GM08714 (cell line): ENCODE measurements at regions not wholly inside any gene's neighbourhood (a gene's known extent, or its start where the extent isn't known, plus 50 kb on each side); places are given as distances from the start of the nearest gene placed in this dataset.
"Not testable (repeated sequence)": the region's sequence is repeated elsewhere in the genome, so short reads cannot be mapped to it uniquely, and the experiment has no call there.

Experiments
- H3K4me3 ChIP-seq: fragments of 200-500 bp; sonication (Bioruptor generic); 2 replicates; pipeline ENCODE4 v1.5.1; 2014; ENCODE audit warnings: mild to moderate bottlenecking, low read length, inconsistent platforms
- ZNF274 ChIP-seq: IDR thresholded peaks from 2 replicates; pipeline ENCODE4 v1.6.1; 2012; ENCODE audit warnings: mild to moderate bottlenecking, low read depth, low read length

DNA sequence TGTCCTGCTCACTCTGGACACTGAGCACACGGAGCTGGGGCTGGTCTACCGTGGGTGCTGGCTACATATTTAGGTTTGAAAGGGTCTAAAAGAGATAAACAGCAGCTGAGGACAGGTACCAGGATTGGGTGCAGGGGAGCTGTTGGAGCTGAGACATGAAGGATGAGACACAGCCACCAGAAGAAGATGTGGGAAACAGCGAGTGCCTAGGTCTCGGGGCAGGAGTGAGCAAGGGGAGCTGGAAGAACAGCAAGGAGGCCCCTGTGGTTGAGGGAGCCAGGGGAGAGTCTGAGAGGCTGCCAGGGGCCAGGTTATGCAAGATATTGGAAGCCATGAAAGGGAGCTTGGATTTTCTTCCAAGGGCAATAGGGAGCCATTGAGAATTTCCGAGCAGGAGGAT, 434.0 kb upstream of the SULF2 start:
- no peak for TF ChIP-seq ZNF274
- H3K4me3 ChIP-seq = no peak overlapping the region

DNA sequence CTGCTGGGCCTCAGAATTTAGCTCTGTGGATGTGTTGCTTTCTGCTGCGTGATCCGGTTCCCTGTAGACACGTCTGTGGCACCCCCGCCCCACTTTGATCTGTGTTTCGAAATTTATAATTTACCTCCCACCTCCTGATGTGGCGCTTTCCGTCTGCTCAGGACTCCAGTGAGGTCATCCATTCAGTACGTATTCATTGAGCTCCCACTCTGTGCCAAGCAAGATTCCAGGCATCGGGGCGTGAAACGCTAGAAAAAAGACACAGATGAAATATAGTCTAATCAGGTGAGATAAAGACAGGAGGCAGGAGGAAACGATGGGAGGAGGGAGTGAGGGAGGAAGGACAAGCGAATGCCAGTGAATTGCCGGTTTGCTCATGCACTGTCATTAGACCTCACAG, 431.9 kb upstream of the SULF2 start:
- no peak for TF ChIP-seq ZNF274
- no peak overlapping the region for H3K4me3 ChIP-seq

DNA sequence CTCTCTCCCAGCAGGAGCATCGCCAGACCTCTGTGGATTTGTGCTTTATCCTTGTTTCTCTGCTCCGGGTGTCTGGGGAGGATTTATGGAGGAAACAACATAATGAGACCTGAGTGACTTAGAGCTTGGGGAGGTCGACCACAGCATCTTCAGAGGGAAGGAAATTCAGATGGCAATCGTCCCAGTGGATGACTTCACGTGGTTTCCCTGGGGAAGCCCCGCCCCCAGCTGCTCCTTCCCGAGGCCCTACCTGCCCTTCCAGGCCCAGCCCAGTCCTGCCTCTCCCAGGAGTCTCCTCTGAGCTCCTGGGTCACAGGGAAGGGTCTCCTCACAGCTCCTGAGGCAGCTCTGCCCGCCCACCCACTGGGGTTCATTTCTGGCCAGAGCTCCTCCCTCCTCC, 430.3 kb upstream of the SULF2 start:
- TF ChIP-seq ZNF274 = no peak
- no peak overlapping the region for H3K4me3 ChIP-seq

DNA sequence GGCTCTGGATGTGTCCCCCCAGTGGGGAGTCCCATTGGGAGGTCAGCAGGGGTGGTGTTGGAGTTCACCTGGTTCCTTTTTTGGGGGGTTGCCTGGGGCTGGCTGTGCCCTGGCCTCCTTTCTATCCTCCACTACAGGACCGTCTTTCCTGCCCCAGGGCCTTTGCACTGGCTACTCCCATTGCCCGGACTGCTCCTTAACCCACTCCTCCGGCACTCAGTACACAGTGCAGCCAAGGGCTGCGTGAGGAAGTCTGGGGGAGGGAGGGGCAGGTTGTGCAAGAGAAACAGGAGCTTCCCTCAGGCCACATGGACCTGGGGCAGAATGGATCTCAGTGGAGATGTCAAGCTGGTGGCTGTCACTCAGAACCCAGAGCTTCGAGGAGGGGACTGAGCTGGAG, 429.3 kb upstream of the SULF2 start:
- no peak overlapping the region for H3K4me3 ChIP-seq
- TF ChIP-seq ZNF274 = no peak

DNA sequence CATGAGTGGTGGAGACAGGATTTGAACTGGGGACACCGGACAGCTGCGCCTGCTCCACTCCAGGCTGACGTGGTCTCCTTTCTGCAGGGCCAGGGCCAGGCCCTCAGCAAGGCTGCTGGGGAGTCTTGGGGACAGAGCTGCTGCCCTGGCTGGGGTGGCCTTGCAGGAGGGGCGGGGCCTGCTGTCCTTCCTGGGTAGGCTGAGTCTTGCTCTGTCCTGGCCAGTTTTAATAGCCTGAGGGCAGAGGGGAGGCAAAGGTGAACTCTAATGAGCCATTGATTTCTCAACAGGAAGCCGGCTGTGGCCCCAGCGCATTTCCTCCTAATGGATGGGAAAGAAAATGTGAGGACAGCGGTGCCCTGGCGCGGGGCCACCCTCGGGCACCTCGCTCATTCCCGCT, 428.4 kb upstream of the SULF2 start:
- not testable (repeated sequence) for H3K4me3 ChIP-seq

DNA sequence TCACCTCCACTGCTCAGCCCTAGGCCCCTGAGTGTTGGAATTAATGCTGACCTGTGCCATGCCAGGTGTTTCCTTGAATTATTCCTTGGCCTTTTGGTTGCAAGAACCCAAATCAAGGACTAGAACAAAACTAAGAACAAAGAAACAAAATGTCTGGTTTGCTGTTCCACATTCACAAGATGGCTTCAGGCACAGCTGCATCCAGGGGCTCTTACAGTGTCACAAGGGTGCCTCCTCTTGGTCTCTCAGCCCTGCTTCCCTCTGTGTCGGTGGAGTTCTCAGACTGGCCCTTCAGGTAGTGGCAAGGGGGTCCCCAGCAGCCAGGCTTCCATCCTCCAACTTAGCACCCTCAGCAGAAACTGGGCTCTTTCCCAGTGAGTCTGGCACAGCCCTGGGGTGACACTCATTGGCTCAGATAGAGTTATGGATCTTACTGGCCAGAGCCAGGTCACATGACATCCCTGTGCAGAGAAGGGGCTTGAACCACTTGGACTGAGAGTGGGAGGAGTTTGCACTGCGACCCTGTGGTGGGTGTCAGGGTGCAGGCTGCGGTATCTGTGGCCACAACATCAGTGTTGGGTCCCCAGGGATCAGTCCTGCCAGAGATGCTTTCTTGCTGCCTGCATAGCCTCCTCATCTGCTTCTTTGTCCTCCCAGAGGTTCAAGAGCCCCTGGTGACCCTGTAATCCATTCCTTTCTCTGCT, 427.7 kb upstream of the SULF2 start:
- no peak for TF ChIP-seq ZNF274
- H3K4me3 ChIP-seq = no peak overlapping the region

DNA sequence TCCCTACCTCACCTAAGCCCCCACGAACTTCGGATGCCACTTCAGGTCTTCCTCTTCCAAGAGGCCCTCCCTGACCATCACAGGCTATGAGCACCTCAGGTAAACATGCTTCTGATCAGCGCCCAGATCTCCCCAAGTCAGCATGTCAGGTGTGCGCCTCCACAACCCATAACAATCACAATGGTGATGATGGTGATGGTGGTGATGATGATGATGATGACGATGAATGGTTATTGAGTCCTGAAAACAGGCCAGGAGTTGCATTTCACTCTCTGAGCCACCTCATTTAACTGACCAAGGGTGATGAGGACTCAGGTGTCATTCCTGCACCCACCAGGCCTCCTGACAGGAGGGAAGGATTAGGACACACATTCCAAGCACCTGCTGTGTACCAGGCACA, 426.6 kb upstream of the SULF2 start:
- no peak for TF ChIP-seq ZNF274
- no peak overlapping the region for H3K4me3 ChIP-seq

DNA sequence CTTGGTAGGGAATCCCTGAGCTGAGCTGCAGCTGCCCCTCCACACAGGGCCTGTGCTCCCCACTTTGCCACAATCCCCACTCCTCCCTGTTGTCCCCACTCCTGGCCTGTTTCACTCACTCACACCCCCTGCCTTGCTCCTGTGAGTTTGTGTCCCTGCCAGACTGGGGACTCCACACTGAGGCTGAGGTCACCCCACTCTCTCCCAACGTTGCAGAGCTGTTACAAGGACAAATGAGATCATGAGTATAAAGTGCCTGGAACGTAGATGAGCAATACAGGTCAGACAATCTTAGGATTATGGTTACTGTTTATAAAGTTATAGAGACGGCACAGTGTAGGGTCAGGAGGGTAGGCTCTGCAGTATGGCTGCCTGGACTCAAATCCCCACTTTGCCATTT, 426.0 kb upstream of the SULF2 start:
- H3K4me3 ChIP-seq = no peak overlapping the region
- TF ChIP-seq ZNF274 = no peak

DNA sequence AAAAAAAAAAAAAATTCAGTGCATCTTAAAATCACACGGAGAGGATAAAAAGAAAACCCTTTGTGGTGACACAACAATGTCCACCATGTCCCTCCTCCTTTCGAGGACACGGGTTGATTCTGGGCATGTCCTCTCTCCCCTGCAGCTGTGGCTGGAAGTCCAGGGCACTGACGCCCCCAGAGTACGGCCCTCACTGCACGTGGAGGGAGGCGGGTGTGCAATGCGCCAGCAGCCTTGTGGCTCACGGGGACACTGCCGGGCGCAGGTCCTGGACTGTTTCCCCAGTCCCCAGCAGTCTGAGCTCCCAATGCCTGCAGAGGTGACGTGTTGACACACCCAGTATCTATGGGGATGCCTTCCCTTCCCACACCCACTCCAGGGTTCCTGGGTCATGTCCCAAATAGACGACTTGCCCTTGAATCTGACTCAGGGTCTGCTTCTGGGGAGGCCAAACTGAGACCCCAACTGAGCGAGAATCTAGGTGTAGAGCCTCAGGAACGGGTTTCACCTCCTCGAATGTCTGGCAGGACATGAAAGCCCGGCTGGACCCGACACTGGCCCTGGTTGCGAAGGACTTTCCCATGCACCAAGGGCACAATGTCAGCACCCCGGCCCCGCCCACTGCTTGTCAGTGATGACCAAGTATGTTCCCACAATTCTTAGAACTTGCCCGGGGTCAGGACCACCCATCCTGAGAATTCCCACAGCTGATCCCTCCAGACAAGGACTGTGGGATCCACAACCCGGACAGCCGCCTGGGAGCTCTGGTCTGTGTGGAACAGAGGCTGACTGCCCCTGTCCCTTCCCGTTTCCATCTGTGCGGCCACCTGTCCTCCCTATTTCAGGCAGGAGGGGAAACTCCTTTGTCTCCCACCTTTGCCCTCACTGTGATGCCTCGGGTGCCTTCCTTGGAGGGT, 425.1 kb upstream of the SULF2 start:
- H3K4me3 ChIP-seq = no peak overlapping the region
- no peak for TF ChIP-seq ZNF274

DNA sequence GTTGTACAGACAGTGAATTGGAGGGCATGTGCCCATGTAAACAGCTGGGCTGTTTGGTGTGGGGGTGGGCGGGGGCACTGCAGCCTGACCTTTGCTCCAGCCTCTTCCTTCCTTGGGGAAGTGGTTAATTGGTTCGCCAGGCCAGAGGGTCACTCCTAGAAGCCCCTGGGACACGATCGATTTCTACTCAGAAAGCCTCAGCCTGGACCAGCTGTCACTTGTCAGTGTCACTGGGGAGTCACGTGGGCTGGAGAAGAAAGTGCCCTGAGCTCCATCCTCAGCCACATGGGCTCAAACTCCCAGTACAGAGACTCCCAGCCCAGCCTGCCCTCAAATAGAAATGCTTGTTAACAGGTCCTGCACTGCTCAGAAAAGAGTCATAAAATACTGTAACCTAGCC, 423.8 kb upstream of the SULF2 start:
- no peak for TF ChIP-seq ZNF274
- no peak overlapping the region for H3K4me3 ChIP-seq

DNA sequence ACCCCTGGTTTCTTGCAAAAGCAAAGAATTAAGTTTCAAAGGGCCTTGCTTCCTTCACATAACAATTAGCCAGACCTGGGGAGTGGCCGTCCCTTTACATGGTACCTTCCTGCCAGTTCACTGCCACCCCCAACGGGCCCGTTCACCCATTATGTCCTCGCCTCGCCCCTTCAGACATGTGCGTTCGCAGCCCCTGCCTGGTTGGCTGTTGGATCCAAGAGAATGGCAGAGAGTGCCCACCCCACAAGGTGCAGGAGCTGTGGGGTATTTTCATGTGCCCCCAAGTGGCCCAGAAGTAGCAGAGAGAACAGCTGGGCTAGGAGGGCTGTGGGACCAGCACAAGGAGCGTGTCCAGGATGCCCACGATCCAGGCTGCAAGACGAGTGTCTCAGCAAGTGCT, 422.9 kb upstream of the SULF2 start:
- TF ChIP-seq ZNF274 = no peak
- H3K4me3 ChIP-seq = no peak overlapping the region

DNA sequence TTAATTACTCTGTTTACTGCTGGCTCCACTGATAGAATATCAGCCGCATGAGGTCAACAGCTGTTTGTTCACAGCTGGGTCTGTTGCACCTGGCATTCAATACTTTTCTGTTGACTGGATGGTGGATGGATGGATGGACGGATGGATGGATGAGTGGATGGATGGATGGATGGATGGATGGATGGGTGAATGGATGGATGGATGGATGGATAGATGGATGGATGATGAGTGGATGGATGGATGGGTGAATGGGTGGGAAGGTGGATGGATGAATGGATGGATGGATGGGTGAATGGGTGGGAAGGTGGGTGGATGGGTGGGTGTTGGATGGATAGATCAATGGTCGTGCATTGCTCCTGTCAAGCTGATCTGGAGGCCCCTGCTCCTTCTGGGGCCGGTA, 422.2 kb upstream of the SULF2 start:
- H3K4me3 ChIP-seq = no peak overlapping the region
- TF ChIP-seq ZNF274 = no peak

DNA sequence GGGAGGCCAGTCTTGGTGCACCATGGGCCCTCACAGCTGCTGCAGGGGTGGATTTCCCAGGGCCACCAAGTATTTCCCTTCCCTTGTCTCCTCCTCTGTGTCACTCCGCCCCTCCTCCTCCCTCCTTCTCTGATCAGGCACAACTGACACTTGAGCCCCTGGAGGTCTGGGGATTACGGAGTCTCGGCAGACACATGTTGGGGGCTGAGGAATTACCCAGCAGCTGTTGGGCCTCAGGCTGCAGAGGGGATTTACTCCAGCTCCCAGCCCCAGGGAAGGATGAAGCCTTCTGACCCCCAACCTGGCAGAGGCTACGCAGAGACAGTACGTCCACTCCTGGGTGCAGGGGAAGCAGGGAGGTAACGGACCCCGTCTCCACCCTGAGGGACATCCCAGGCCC, 420.5 kb upstream of the SULF2 start:
- H3K4me3 ChIP-seq = no peak overlapping the region
- TF ChIP-seq ZNF274 = no peak

DNA sequence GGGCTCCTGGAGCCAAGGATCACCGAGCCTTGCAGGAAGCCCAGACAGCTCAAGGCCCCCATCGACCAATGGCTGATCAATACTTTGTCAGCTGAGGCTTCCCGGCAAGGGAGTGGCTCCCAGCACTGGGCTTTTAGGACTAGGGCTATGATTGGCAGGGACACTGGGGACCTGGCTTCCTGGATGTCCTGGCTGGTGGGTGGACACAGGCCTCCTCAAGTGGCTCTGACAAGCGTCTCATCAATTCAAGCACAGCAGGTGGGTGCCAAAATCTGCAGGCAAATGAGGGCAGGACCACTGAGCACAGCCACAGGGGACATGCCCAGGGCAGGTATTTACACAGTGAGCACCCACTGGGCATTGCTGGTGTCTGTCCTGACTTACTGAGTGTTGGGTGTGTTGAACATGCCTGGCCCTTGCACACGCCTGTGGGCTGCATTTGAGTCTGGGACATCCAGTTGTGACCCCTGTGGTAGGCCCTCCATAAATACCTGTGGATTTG, 420.1 kb upstream of the SULF2 start:
- no peak for TF ChIP-seq ZNF274

DNA sequence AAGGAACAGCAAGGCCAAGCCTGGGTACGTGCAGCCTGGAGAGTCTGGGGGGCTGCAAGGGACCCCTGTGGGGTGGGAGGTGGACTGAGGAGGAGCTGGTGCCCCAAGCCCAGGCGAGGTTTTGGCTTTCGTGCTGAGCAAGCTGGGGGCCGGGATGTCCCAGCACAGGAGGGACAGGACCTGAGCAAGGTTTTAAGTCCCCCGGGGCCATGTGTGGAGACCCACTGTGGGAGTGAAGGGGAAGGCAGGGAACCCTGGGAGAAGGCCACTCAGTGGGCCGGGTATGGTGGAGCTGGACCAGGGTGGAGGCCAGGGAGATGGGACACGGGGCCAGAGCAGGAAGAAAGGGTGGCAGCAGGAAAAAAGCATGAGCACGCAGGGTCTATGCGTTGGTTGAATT, 419.2 kb upstream of the SULF2 start:
- H3K4me3 ChIP-seq = no peak overlapping the region
- TF ChIP-seq ZNF274 = no peak

More for the DNA sequence above, 420.1 kb upstream of the SULF2 start:
- H3K4me3 ChIP-seq = no peak overlapping the region

DNA sequence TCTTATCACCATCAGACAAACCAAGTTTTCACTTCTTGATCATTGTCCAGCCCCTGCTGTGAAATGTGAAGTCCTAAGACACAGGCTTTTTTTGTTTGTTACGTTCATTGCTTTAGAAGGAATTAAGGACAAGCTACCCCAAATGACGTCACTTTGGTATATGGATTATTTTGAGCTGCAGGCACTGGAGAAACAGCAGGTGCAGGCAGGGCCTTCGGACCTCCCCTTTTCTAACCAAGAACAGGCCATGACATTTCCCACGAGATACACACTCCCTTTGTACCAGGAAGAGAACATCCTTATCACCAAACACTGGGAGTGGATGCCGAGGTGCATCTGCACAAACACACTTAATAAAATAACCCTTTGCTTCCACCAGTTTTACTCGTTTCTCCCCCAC, 418.0 kb upstream of the SULF2 start:
- H3K4me3 ChIP-seq = no peak overlapping the region

More for the DNA sequence above, 418.0 kb upstream of the SULF2 start:
- no peak for TF ChIP-seq ZNF274
